Small intestine (tissue), 7 donors: ENCODE measurements at regions not wholly inside any gene's neighbourhood (a gene's known extent, or its start where the extent isn't known, plus 50 kb on each side); places are given as distances from the start of the nearest gene placed in this dataset.
A peak's percentile ranks its signal among the peaks of the same experiment; 100 is the strongest.

Experiments
- DNase-seq, 2 donors: peaks; one replicate each; pipeline versions ENCODE4 v3.0.0 to v3.0.0-alpha.2; 2013
- FAIRE-seq: peaks from 2 replicates; lab custom pipeline; 2012; peaks lifted over from hg19 to GRCh38; lab: Jason Lieb, UNC
- H3K27ac ChIP-seq, 3 donors: one replicate each; pipeline ENCODE4 v1.5.1; 2013; ENCODE audit warnings: low read length in 2 of 3, mild to moderate bottlenecking in 2 of 3, control low read depth in 1 of 3, inconsistent platforms in 1 of 3, low read depth in 1 of 3, moderate library complexity in 1 of 3
- H3K27me3 ChIP-seq, 3 donors: one replicate each; pipeline ENCODE4 v1.6.1; 2013; ENCODE audit warnings: low read length in 3 of 3, inconsistent platforms in 1 of 3; ENCODE audit not compliant: control insufficient read depth in 3 of 3, insufficient read depth in 3 of 3
- H3K36me3 ChIP-seq, 3 donors: one replicate each; pipeline ENCODE4 v1.6.1; 2013; ENCODE audit warnings: low read length in 3 of 3, inconsistent platforms in 1 of 3, low read depth in 1 of 3, mild to moderate bottlenecking in 1 of 3, moderate library complexity in 1 of 3; ENCODE audit not compliant: control insufficient read depth in 3 of 3, insufficient read depth in 2 of 3
- H3K4me1 ChIP-seq, 3 donors: one replicate each; pipeline ENCODE4 v1.6.1; 2013; ENCODE audit warnings: low read length in 2 of 3, inconsistent platforms in 1 of 3, low read depth in 1 of 3, mild to moderate bottlenecking in 1 of 3, moderate library complexity in 1 of 3; ENCODE audit not compliant: control insufficient read depth in 3 of 3, insufficient read depth in 2 of 3
- H3K4me3 ChIP-seq, 3 donors: one replicate each; pipeline ENCODE4 v1.5.1; 2013; ENCODE audit warnings: low read length in 3 of 3, control low read depth in 1 of 3, inconsistent platforms in 1 of 3, low read depth in 1 of 3, mild to moderate bottlenecking in 1 of 3, moderate library complexity in 1 of 3
- H3K9me3 ChIP-seq, 2 donors: one replicate each; pipeline ENCODE4 v1.6.1; 2013; ENCODE audit warnings: low read depth in 1 of 2, low read length in 1 of 2; ENCODE audit not compliant: control insufficient read depth in 2 of 2, insufficient read depth in 1 of 2
- WGBS, 3 donors: extraction: QIAGEN DNeasy Blood & Tissue Kit; methylation state at CpG; one replicate each; pipeline ENCODE4 v1.1.7; 2013; 5-methylcytosine and 5-hydroxymethylcytosine counted together
- donor health status: healthy with polysubstance abuse.
- donor health status: control.
- donor health status: control.
- donor health status: Bipolar disorder and iron deficiency.
- donor health status: healthy.

DNA sequence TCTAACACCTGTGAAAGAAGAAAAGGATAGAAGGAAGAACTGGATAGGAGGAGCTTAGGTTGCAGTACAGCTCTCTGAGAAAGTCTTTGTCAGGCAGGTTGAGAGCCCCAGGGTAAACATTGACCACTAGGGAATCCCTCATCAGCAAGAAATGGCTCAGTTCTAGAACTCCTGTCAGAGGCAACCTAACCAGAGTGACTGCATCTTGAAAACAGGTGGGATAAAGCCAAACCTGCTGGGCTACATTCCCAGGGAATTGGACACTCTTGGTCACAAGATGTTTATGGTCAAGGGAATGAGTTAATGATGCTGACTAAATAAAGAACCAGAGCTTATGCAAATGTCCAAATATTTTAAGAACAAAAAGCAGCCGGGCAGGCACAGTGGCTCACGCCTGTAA is 108.3 kb upstream of the MED14 start:
- Histone ChIP-seq H3K27ac (no peak overlapping the region), H3K27me3 (no peaks in the 10 kb centered on the region), H3K9me3 (peaks cover 0 to 20% of the 10 kb centered on the region in 2 donors), H3K36me3 (no peaks in the 10 kb centered on the region), H3K4me1 (no peaks in the 10 kb centered on the region), H3K4me3 (no peak overlapping the region)
- 86 to 97% (median 91%) methylated on average over 2 of the region's 2 CpGs for WGBS, 3 donors
- DNase-seq (no peak), FAIRE-seq (no peak)

DNA sequence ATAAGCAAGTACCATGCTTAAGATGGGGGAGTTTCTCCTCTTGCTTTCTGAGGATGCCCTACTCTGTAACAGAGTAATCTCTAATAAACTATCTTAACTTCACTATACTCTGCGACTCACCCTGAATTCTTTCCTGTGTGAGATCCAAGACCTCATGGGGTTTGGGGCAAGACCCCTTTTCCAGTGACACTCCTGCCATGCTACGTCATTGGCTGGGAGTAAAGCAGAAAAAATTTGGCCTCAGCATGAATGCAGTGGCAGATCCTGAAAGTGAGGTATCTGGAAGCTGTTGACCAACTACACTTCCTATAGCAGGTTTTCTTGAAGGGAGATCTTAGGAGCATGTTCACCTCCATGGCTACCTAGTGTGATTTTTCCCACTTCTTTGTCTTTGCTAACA is 109.1 kb upstream of the MED14 start:
- no peaks in the 10 kb centered on the region for H3K36me3 ChIP-seq
- H3K9me3 ChIP-seq, result peaks cover 0 to 17% of the 10 kb centered on the region in 2 donors
- H3K27ac ChIP-seq, result no peak overlapping the region
- no peaks in the 10 kb centered on the region for H3K4me1 ChIP-seq
- FAIRE-seq, result no peak
- no peaks in the 10 kb centered on the region for H3K27me3 ChIP-seq
- 80 to 91% (median 85%) methylated on average over 2 of the region's 2 CpGs for WGBS, 3 donors
- DNase-seq, result no peak
- H3K4me3 ChIP-seq, result no peak overlapping the region

DNA sequence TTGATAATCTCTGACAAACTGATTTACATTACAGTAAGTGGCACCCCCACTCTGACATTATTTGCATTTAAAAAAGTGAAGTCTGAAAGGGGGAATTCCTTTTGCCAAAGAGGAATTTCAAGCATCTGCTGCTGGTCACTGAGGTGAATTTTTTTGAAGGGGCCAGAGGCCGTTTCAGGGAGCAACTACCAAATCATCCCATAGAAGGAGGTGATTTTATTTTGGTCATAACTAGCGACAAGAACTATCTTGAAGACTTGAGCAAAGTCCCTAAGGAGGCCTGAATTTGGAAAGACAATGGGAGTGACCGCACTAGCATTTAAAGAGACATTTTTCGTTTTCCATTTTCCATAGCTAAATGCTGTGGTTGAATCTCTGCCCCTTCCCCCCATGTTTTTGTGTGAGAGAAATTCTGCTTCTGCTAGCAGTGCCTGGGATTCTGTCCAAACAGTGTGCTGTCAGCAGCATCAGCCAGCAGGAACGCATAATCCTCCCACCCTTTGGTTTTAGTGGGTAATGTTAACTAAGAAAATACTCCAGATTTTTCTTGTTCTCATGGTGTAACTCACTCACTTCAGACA is 110.1 kb upstream of the MED14 start:
- 37 to 72% (median 58%) methylated on average over 5 of the region's 5 CpGs for WGBS, 3 donors
- peak overlapping the region in 1 of 3 donors; percentile 37 for H3K27ac ChIP-seq
- H3K9me3 ChIP-seq, result peaks cover 0 to 17% of the 10 kb centered on the region in 2 donors
- H3K36me3 ChIP-seq, result no peaks in the 10 kb centered on the region
- DNase-seq, result peak in 1 of 2 donors; percentile 4
- FAIRE-seq, result no peak
- no peak overlapping the region for H3K4me3 ChIP-seq
- H3K27me3 ChIP-seq, result no peaks in the 10 kb centered on the region
- no peaks in the 10 kb centered on the region for H3K4me1 ChIP-seq

DNA sequence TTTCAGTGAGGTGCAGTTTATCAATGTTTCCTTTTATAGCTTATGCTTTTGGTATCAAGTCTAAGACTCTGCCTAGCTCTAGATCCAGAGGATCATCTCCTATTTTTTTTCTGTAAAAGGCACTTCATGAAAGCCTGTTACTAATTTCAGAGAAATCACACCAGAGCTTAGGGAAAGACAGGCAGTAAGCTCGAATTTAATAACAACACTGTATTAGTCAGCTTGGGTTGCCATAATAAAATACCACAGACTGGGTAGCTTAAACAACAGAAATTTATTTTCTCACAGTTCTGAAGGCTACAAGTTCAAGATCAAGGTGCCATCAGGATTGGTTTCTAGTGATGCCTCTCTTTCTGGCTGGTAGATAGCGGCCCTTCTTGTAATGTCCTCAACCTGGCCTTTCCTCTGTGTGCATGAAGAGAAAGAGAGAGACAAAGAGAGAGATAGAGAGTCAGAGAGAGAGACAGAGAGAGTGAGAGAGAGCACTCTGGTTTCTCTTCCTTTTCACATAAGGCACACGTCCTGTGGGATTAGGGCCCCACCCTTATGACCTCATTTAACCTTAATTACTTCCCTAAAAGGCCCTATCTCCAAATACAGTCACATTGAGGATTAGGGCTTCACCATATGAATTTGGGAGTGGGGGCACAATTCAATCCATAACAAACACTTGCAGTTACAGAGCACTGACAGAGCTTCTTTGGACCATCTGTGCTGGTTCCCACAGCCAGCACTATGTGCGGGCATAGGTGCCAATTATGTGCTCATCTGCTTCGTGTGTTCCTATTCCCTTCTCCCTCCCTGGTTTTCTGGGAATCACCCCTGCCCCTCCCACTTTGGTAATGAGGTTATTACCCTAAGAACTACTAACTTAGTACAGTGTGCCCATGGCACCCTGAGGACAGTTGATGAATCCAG is 114.8 kb upstream of the MED14 start:
- FAIRE-seq (no peak), DNase-seq (no peak)
- Histone ChIP-seq H3K27ac (no peak overlapping the region), H3K27me3 (no peaks in the 10 kb centered on the region), H3K36me3 (no peaks in the 10 kb centered on the region), H3K4me1 (no peaks in the 10 kb centered on the region), H3K4me3 (no peak overlapping the region), H3K9me3 (no peaks in the 10 kb centered on the region)
- WGBS, 3 donors, result 68 to 75% (median 74%) methylated on average over 5 of the region's 5 CpGs

DNA sequence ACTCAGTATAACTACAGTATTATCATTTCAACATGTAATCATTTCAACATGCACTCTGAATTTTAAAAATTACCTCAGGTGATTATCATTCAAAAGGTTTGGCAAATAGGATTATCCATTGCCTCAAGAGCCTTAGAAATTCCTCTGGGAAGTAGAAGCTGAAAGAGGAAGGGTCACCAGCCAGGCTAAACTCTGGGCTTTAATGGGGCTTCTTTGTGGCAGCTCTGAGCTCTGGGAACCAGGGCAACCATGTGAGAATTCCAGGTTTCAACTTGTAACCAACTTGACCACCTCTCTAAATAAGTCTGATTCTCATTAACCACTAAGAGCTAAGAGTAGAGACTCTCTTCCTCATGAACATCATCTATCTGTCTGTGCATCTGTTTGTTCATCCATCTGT is 117.2 kb upstream of the MED14 start:
- Histone ChIP-seq H3K9me3 (no peaks in the 10 kb centered on the region), H3K27me3 (no peaks in the 10 kb centered on the region), H3K27ac (no peak overlapping the region), H3K36me3 (no peaks in the 10 kb centered on the region), H3K4me3 (no peak overlapping the region), H3K4me1 (no peaks in the 10 kb centered on the region)
- DNase-seq, result no peak
- FAIRE-seq, result no peak

DNA sequence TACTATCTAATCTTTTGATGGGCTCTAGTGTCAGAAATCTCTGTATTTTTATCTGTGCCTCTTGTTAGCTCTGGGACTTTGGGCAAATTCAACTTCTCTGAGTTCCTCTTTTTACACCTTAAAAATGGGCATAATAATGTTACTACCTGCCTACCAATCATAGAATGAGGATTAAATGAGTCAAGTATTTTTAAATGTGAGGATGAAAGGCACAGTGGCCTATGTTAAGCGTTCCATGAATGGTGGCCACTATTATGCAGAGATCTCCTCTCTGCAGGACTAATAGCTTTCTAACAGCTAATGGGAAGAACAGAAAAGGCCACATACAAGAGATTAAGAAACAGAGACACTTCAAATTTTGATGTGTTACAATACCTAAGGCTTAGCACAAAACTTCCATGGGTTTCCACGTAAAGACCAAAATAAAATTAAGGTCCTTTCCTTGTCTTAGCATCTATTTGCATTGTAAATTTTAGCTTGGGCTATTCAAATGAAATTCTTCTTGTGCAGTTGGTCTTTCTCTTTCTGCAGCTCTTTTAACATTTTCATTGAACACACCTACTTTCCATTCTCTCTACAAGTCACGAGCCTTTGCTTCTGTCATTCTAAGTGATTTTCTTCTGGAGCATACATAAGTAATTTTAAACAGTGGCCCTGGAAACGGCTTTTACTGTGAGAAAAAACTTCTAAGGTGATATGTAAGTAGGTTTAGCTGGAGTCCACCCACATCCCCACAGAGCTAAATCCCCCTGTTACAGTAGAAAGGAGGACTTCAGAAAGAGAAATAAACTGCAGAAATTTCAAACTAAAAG is 117.9 kb upstream of the MED14 start:
- Histone ChIP-seq H3K4me3 (no peak overlapping the region), H3K36me3 (no peaks in the 10 kb centered on the region), H3K27me3 (no peaks in the 10 kb centered on the region), H3K27ac (no peak overlapping the region), H3K4me1 (no peaks in the 10 kb centered on the region), H3K9me3 (no peaks in the 10 kb centered on the region)
- FAIRE-seq, result no peak
- DNase-seq, result no peak
- WGBS, 3 donors, result 47 to 79% (median 77%) methylated on average over 4 of the region's 4 CpGs

DNA sequence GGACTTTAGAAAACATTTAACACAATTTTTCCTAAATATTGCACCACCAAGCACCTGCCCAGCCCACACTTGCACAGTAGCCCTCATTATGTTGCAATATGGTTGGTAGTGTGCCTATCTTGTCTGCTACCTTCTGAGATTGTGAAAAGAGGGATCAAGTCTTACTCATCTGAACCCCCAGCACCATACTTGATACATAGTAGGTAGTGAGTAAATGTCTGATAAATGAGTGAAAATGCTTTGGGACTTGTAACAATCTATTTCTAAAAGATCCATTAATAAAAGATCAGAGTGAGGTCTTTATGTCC is 118.4 kb upstream of the MED14 start:
- Histone ChIP-seq H3K27me3 (no peaks in the 10 kb centered on the region), H3K36me3 (no peaks in the 10 kb centered on the region), H3K27ac (no peak overlapping the region), H3K9me3 (no peaks in the 10 kb centered on the region), H3K4me3 (no peak overlapping the region), H3K4me1 (no peaks in the 10 kb centered on the region)
- FAIRE-seq (no peak), DNase-seq (no peak)

DNA sequence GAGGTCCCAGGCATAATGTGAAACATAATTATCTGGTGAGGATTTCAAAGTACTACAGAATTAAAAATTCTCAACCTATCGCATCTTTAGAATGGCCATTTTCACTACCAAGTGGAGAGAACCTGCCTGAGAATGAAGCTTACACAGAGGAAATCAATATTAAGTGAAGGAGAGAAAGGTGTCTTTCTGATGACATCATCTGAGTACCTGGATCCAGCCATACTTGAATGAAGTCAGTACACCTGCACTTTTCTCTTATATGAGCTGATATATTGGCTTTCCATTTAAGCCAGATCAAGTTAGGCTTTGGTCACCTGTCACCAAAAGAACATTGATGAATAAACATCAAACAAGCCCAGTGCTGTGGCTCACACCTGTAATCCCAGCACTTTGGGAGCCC is 118.9 kb upstream of the MED14 start:
- Histone ChIP-seq H3K4me1 (no peaks in the 10 kb centered on the region), H3K9me3 (no peaks in the 10 kb centered on the region), H3K36me3 (no peaks in the 10 kb centered on the region), H3K27me3 (no peaks in the 10 kb centered on the region), H3K27ac (no peak overlapping the region), H3K4me3 (no peak overlapping the region)
- DNase-seq, result no peak
- FAIRE-seq, result no peak
- 90 to 100% (median 97%) methylated on average over 1 of the region's 1 CpG for WGBS, 3 donors
